ENCODE measurements at regions not wholly inside any gene's neighbourhood (a gene's known extent, or its start where the extent isn't known, plus 50 kb on each side); places are given as distances from the start of the nearest gene placed in this dataset.

GRCh38 chr4:150004481-150004880 lies 73.8 kb upstream of the DCLK2 start:
- TF ChIP-seq EZH2 (IDR thresholded peaks at IDR 0.05) (no peak), POLR2AphosphoS5 (IDR thresholded peaks at IDR 0.05; ENCODE audit: borderline replicate concordance, low read depth, low read length) (no peak), FOXP2 (optimal IDR thresholded peaks at IDR 0.05; ENCODE audit: control extremely low read depth, extremely low read length, insufficient read depth) (no peak)

All from SK-N-MC (cell line).